ENCODE measurements at regions not wholly inside any gene's neighbourhood (a gene's known extent, or its start where the extent isn't known, plus 50 kb on each side); places are given as distances from the start of the nearest gene placed in this dataset.
"Not testable (repeated sequence)": the region's sequence is repeated elsewhere in the genome, so short reads cannot be mapped to it uniquely, and the experiment has no call there.

GRCh38 chr11:36736103-36736502 is 138.1 kb upstream of the RAG2 start:
- Histone ChIP-seq H4K91ac (ENCODE audit: insufficient read length, low read depth, low read length) (no peak overlapping the region), H4K8ac (replicated peaks; ENCODE audit: insufficient read length, low read depth, low read length) (no peak overlapping the region), H3T11ph (ENCODE audit: low read length) (no peak overlapping the region), H2AFZ (ENCODE audit: low read length) (no peak overlapping the region), H2BK20ac (ENCODE audit: low read depth, low read length, poor library complexity, severe bottlenecking) (no peak overlapping the region), H3K23me2 (ENCODE audit: insufficient read length, low read depth, low read length, poor library complexity, severe bottlenecking) (no peaks in the 10 kb centered on the region), H3K9ac (ENCODE audit: extremely low read depth, insufficient read length, low read length) (no peak overlapping the region), H3K18ac (ENCODE audit: insufficient read length, low read depth, low read length) (no peak overlapping the region), H3K14ac (ENCODE audit: insufficient read depth, low read length) (no peak overlapping the region), H3K27ac (ENCODE audit: insufficient read length, low read depth, low read length) (no peak overlapping the region), H3K56ac (ENCODE audit: insufficient read length, low read depth, low read length) (no peak overlapping the region), H4K5ac (ENCODE audit: insufficient read length, low read depth, low read length) (no peak overlapping the region), H3K4me1 (ENCODE audit: insufficient read depth, low read length) (no peaks in the 10 kb centered on the region), H2BK5ac (ENCODE audit: insufficient read length, low read length) (no peak overlapping the region), H3K79me2 (ENCODE audit: insufficient read depth, low read length) (no peaks in the 10 kb centered on the region), H3K4me2 (ENCODE audit: insufficient read depth, insufficient read length, low read length) (no peak overlapping the region), H2BK12ac (ENCODE audit: insufficient read length, low read depth, low read length) (no peak overlapping the region), H3K27me3 (ENCODE audit: insufficient read depth, low read length) (no peaks in the 10 kb centered on the region), H3K9me3 (ENCODE audit: control insufficient read depth, low read depth, low read length) (no peaks in the 10 kb centered on the region), H3K23ac (ENCODE audit: insufficient read length, low read depth, low read length) (no peak overlapping the region), H2BK120ac (ENCODE audit: low read depth, low read length, poor library complexity, severe bottlenecking) (no peak overlapping the region), H2AK5ac (ENCODE audit: insufficient read length, low read length) (no peak overlapping the region), H3K4ac (ENCODE audit: low read depth, low read length) (no peak overlapping the region), H2BK15ac (ENCODE audit: low read depth, low read length) (no peak overlapping the region), H3K79me1 (ENCODE audit: insufficient read depth, low read depth, low read length, poor library complexity, severe bottlenecking) (no peaks in the 10 kb centered on the region), H4K20me1 (ENCODE audit: control insufficient read depth, insufficient read depth, insufficient read length) (no peaks in the 10 kb centered on the region)
- TF ChIP-seq CTCF (conservative IDR thresholded peaks at IDR 0.05), result no peak
- Mint-ChIP-seq H3K27ac (no peak overlapping the region), H3K4me3 (no peak overlapping the region), H3K9me3 (no peaks in the 10 kb centered on the region), H3K4me1 (no peaks in the 10 kb centered on the region), H3K36me3 (ENCODE audit: insufficient read depth in 1 of 3, low read depth in 3 of 3) (no peaks in the 10 kb centered on the region; a peak in 1 of 7 replicates), H3K27me3 (ENCODE audit: low read depth) (peaks cover 6% of the 10 kb centered on the region)
- DNase-seq, result no peak
- no CpG with 5 or more reads among the region's 3 CpGs for WGBS (ENCODE audit: extremely low coverage, insufficient read length, low lambda C conversion rate)

GRCh38 chr11:36733721-36734120 is 135.7 kb upstream of the RAG2 start:
- no CpG with 5 or more reads among the region's 10 CpGs for WGBS (ENCODE audit: extremely low coverage, insufficient read length, low lambda C conversion rate)
- H3K36me3 Mint-ChIP-seq (ENCODE audit: insufficient read depth in 1 of 3, low read depth in 3 of 3), result not testable (repeated sequence)

More at GRCh38 chr11:36733721-36734120, 135.7 kb upstream of the RAG2 start:
- H4K91ac ChIP-seq (ENCODE audit: insufficient read length, low read depth, low read length); H4K5ac ChIP-seq (ENCODE audit: insufficient read length, low read depth, low read length); H2BK120ac ChIP-seq (ENCODE audit: low read depth, low read length, poor library complexity, severe bottlenecking); H3K18ac ChIP-seq (ENCODE audit: insufficient read length, low read depth, low read length); H3K9me3 ChIP-seq (ENCODE audit: control insufficient read depth, low read depth, low read length); H3T11ph ChIP-seq (ENCODE audit: low read length); H3K23ac ChIP-seq (ENCODE audit: insufficient read length, low read depth, low read length); H2BK15ac ChIP-seq (ENCODE audit: low read depth, low read length); H3K4ac ChIP-seq (ENCODE audit: low read depth, low read length); H3K14ac ChIP-seq (ENCODE audit: insufficient read depth, low read length); H2BK5ac ChIP-seq (ENCODE audit: insufficient read length, low read length); H3K4me2 ChIP-seq (ENCODE audit: insufficient read depth, insufficient read length, low read length); H2AFZ ChIP-seq (ENCODE audit: low read length); H3K4me1 ChIP-seq (ENCODE audit: insufficient read depth, low read length); H3K56ac ChIP-seq (ENCODE audit: insufficient read length, low read depth, low read length); H3K9ac ChIP-seq (ENCODE audit: extremely low read depth, insufficient read length, low read length); H2BK12ac ChIP-seq (ENCODE audit: insufficient read length, low read depth, low read length); H4K20me1 ChIP-seq (ENCODE audit: control insufficient read depth, insufficient read depth, insufficient read length); H3K23me2 ChIP-seq (ENCODE audit: insufficient read length, low read depth, low read length, poor library complexity, severe bottlenecking); H3K4me3 Mint-ChIP-seq; DNase-seq; H3K79me1 ChIP-seq (ENCODE audit: insufficient read depth, low read depth, low read length, poor library complexity, severe bottlenecking); H3K27ac ChIP-seq (ENCODE audit: insufficient read length, low read depth, low read length); H2BK20ac ChIP-seq (ENCODE audit: low read depth, low read length, poor library complexity, severe bottlenecking); H3K79me2 ChIP-seq (ENCODE audit: insufficient read depth, low read length); H3K27me3 ChIP-seq (ENCODE audit: insufficient read depth, low read length); H3K27me3 Mint-ChIP-seq (ENCODE audit: low read depth); H2AK5ac ChIP-seq (ENCODE audit: insufficient read length, low read length); H3K27ac Mint-ChIP-seq; H4K8ac ChIP-seq (replicated peaks; ENCODE audit: insufficient read length, low read depth, low read length); H3K4me1 Mint-ChIP-seq; H3K9me3 Mint-ChIP-seq: not testable (repeated sequence)
